H9 (cell line): ENCODE measurements at regions not wholly inside any gene's neighbourhood (a gene's known extent, or its start where the extent isn't known, plus 50 kb on each side); places are given as distances from the start of the nearest gene placed in this dataset.

Experiments
- DNase-seq: peaks from one replicate; pipeline ENCODE4 v3.0.0-alpha.2; 2017
- H2AFZ ChIP-seq: one replicate; pipeline ENCODE4 v1.6.1; 2013; ENCODE audit warnings: mild to moderate bottlenecking, low read length, control low read depth, moderate library complexity
- H2AK5ac ChIP-seq: 2 replicates; pipeline ENCODE4 v1.6.1; 2013; ENCODE audit warnings: low read length, control low read depth, mixed read lengths; ENCODE audit not compliant: insufficient read length
- H2BK120ac ChIP-seq: one replicate; pipeline ENCODE4 v1.6.1; 2013; ENCODE audit warnings: low read depth, mild to moderate bottlenecking, low read length, control low read depth, inconsistent platforms; ENCODE audit not compliant: poor library complexity, severe bottlenecking
- H2BK12ac ChIP-seq: 2 replicates; pipeline ENCODE4 v1.6.1; 2013; ENCODE audit warnings: low read length, control low read depth, mixed read lengths, low read depth; ENCODE audit not compliant: insufficient read length
- H2BK15ac ChIP-seq: 2 replicates; pipeline ENCODE4 v1.6.1; 2013; ENCODE audit warnings: low read depth, low read length, control low read depth
- H2BK20ac ChIP-seq: one replicate; pipeline ENCODE4 v1.6.1; 2013; ENCODE audit warnings: low read depth, mild to moderate bottlenecking, low read length, control low read depth, inconsistent platforms; ENCODE audit not compliant: poor library complexity, severe bottlenecking
- H2BK5ac ChIP-seq: 2 replicates; pipeline ENCODE4 v1.6.1; 2013; ENCODE audit warnings: low read length, control low read depth, mixed read lengths; ENCODE audit not compliant: insufficient read length
- H3K14ac ChIP-seq: 2 replicates; pipeline ENCODE4 v1.6.1; 2013; ENCODE audit warnings: low read length, control low read depth; ENCODE audit not compliant: insufficient read depth
- H3K18ac ChIP-seq: 2 replicates; pipeline ENCODE4 v1.6.1; 2013; ENCODE audit warnings: low read depth, mild to moderate bottlenecking, mixed read lengths, low read length, control low read depth; ENCODE audit not compliant: insufficient read length
- H3K23ac ChIP-seq: 2 replicates; pipeline ENCODE4 v1.6.1; 2013; ENCODE audit warnings: low read length, control low read depth, mixed read lengths, low read depth; ENCODE audit not compliant: insufficient read length
- H3K23me2 ChIP-seq: 2 replicates; pipeline ENCODE4 v1.6.1; 2013; ENCODE audit warnings: low read depth, mild to moderate bottlenecking, mixed read lengths, low read length, control low read depth; ENCODE audit not compliant: insufficient read length, poor library complexity, severe bottlenecking
- H3K27ac ChIP-seq: 2 replicates; pipeline ENCODE4 v1.5.1; 2013; ENCODE audit warnings: low read length, control low read depth, mixed read lengths, low read depth; ENCODE audit not compliant: insufficient read length
- H3K27me3 ChIP-seq: 2 replicates; pipeline ENCODE4 v1.6.1; 2013; ENCODE audit warnings: low read length, control low read depth, inconsistent platforms; ENCODE audit not compliant: insufficient read depth
- H3K4ac ChIP-seq: 2 replicates; pipeline ENCODE4 v1.6.1; 2013; ENCODE audit warnings: low read depth, mild to moderate bottlenecking, control low read depth, inconsistent platforms, low read length, moderate library complexity
- H3K4me1 ChIP-seq: 2 replicates; pipeline ENCODE4 v1.6.1; 2013; ENCODE audit warnings: low read length, control low read depth, inconsistent platforms; ENCODE audit not compliant: insufficient read depth
- H3K4me2 ChIP-seq: 2 replicates; pipeline ENCODE4 v1.6.1; 2013; ENCODE audit warnings: low read length, control low read depth, mixed read lengths; ENCODE audit not compliant: insufficient read length, insufficient read depth
- H3K56ac ChIP-seq: 2 replicates; pipeline ENCODE4 v1.6.1; 2013; ENCODE audit warnings: low read depth, mild to moderate bottlenecking, mixed read lengths, low read length, control low read depth; ENCODE audit not compliant: insufficient read length
- H3K79me1 ChIP-seq: 2 replicates; pipeline ENCODE4 v1.6.1; 2013; ENCODE audit warnings: low read depth, mild to moderate bottlenecking, moderate library complexity, low read length, control low read depth, inconsistent platforms; ENCODE audit not compliant: insufficient read depth, poor library complexity, severe bottlenecking
- H3K79me2 ChIP-seq: 2 replicates; pipeline ENCODE4 v1.6.1; 2013; ENCODE audit warnings: low read length, control low read depth, inconsistent platforms; ENCODE audit not compliant: insufficient read depth
- H3K9ac ChIP-seq: 2 replicates; pipeline ENCODE4 v1.6.1; 2013; ENCODE audit warnings: low read length, control low read depth, mixed read lengths; ENCODE audit not compliant: insufficient read length; ENCODE audit errors: extremely low read depth
- H3K9me3 ChIP-seq: one replicate; pipeline ENCODE4 v1.6.1; 2013; ENCODE audit warnings: low read depth, low read length, inconsistent platforms; ENCODE audit not compliant: control insufficient read depth
- H3T11ph ChIP-seq: one replicate; pipeline ENCODE4 v1.6.1; 2013; ENCODE audit warnings: mild to moderate bottlenecking, low read length, control low read depth, inconsistent platforms
- H4K20me1 ChIP-seq: one replicate; pipeline ENCODE4 v1.6.1; 2013; ENCODE audit not compliant: control insufficient read depth, insufficient read length, insufficient read depth
- H4K5ac ChIP-seq: 2 replicates; pipeline ENCODE4 v1.6.1; 2013; ENCODE audit warnings: low read depth, mild to moderate bottlenecking, mixed read lengths, low read length, control low read depth; ENCODE audit not compliant: insufficient read length
- H4K8ac ChIP-seq: replicated peaks from 2 replicates; pipeline ENCODE4 v1.6.1; 2013; ENCODE audit warnings: low read length, control low read depth, mixed read lengths, low read depth; ENCODE audit not compliant: insufficient read length
- H4K91ac ChIP-seq: 2 replicates; pipeline ENCODE4 v1.6.1; 2013; ENCODE audit warnings: low read depth, mild to moderate bottlenecking, moderate library complexity, mixed read lengths, low read length, control low read depth; ENCODE audit not compliant: insufficient read length
- H3K27ac Mint-ChIP-seq, 3 experiments: 2 replicates in 2 of 3; 3 replicates in 1 of 3; pipeline ENCODE4 v1.8.0; 2020 to 2021; ENCODE audit warnings: mixed read lengths in 3 of 3, mild to moderate bottlenecking in 1 of 3, moderate library complexity in 1 of 3
- H3K27me3 Mint-ChIP-seq: 2 replicates; pipeline ENCODE4 v1.8.0; 2021; ENCODE audit warnings: low read depth, mild to moderate bottlenecking, moderate library complexity, mixed read lengths
- H3K36me3 Mint-ChIP-seq, 3 experiments: 2 replicates in 2 of 3; 3 replicates in 1 of 3; pipeline ENCODE4 v1.8.0; 2020 to 2021; ENCODE audit warnings: low read depth in 3 of 3, mixed read lengths in 3 of 3; ENCODE audit not compliant: insufficient read depth in 1 of 3
- H3K4me1 Mint-ChIP-seq, 2 experiments: 2 replicates each; pipeline ENCODE4 v1.8.0; 2020; ENCODE audit warnings: mixed read lengths in 2 of 2
- H3K4me3 Mint-ChIP-seq, 2 experiments: 2 replicates in 1 of 2; 3 replicates in 1 of 2; pipeline ENCODE4 v1.8.0; 2020 to 2021; ENCODE audit warnings: mild to moderate bottlenecking in 2 of 2, mixed read lengths in 2 of 2, moderate library complexity in 1 of 2
- H3K9me3 Mint-ChIP-seq, 2 experiments: 2 replicates in 1 of 2; 3 replicates in 1 of 2; pipeline ENCODE4 v1.8.0; 2020; ENCODE audit warnings: mild to moderate bottlenecking in 2 of 2, mixed read lengths in 2 of 2, moderate library complexity in 1 of 2
- CTCF ChIP-seq: fragments of 200-600 bp; sonication (generic); conservative IDR thresholded peaks from 3 replicates; pipeline ENCODE4 v1.8.0; 2021; ENCODE audit warnings: antibody characterized with exemption, mild to moderate bottlenecking
- WGBS: extraction: QIAGEN DNeasy Blood & Tissue Kit; methylation state at CpG from one replicate; pipeline ENCODE4 v1.1.7; 2013; ENCODE audit warnings: missing lambda C conversion rate, low lambda C conversion rate, mixed read lengths; ENCODE audit not compliant: insufficient read length; ENCODE audit errors: extremely low coverage; 5-methylcytosine and 5-hydroxymethylcytosine counted together

DNA sequence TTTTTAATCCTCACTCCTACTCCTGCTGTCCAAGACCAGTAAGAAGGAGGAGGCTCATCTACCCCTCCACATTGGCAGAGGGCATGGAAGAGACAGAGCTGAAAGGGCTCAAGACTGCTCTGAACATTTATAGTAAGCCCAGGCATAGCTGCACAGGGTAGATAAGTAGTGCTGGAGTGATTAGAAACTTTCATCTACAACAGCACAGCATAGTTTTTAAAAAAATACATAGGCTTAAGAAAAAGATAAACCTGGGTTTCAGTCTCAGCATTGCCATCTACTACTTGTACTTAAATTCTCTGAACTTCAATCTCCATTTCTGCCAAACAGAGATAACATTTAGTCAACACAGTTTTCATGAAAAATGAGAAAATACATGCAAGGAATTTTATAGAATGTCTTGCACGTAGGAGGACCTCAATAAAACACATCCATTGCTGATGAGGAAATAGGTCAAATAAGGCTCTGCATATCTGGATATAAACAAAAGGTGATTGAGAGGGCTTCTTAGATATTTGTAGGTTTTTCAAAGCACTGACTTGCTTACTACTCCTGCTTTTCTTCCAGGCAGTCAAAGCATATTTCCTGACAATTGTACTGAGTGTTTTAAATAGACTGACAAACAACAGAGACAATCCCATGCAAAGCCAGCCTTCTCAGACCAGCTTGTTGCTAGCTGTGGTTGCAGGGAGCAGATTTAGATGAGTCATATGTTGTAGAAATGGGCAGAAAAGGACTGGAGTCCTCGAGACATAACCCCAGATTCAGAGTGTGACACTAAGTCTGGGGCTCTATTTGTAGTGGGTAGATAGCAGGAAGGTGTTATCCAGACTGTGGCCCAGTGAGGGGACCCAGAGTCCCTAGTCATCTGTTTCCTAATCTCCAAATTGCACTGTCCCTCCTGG lies 107.4 kb upstream of the TAB2 start:
- Histone ChIP-seq H4K8ac (no peak overlapping the region), H2BK120ac (no peak overlapping the region), H2BK20ac (no peak overlapping the region), H3K4me2 (no peak overlapping the region), H4K20me1 (no peaks in the 10 kb centered on the region), H2AK5ac (no peak overlapping the region), H2BK15ac (no peak overlapping the region), H3K79me1 (no peaks in the 10 kb centered on the region), H4K91ac (no peak overlapping the region), H3K18ac (no peak overlapping the region), H3K79me2 (no peaks in the 10 kb centered on the region), H3K56ac (no peak overlapping the region), H3K27ac (no peak overlapping the region), H3K4ac (no peak overlapping the region), H3K14ac (no peak overlapping the region), H2BK12ac (no peak overlapping the region), H3K4me1 (no peaks in the 10 kb centered on the region), H3T11ph (no peak overlapping the region), H3K9me3 (no peaks in the 10 kb centered on the region), H4K5ac (no peak overlapping the region), H3K23ac (no peak overlapping the region), H3K27me3 (no peaks in the 10 kb centered on the region), H3K23me2 (no peaks in the 10 kb centered on the region), H2AFZ (no peak overlapping the region), H2BK5ac (no peak overlapping the region), H3K9ac (no peak overlapping the region)
- no peak overlapping the region for H3K27ac Mint-ChIP-seq
- H3K4me1 Mint-ChIP-seq: no peaks in the 10 kb centered on the region
- no peak for DNase-seq
- no peaks in the 10 kb centered on the region; a peak in 1 of 7 replicates for H3K36me3 Mint-ChIP-seq
- no peak overlapping the region for H3K4me3 Mint-ChIP-seq
- no peaks in the 10 kb centered on the region; a peak in 1 of 5 replicates for H3K9me3 Mint-ChIP-seq
- TF ChIP-seq CTCF: no peak
- peaks cover 4% of the 10 kb centered on the region; the same call in 1 of the 2 replicates for H3K27me3 Mint-ChIP-seq
- no CpG with 5 or more reads among the region's 2 CpGs for WGBS
